Activated CD4-positive, alpha-beta memory T cell treated with anti-CD3 and anti-CD28 coated beads, Interleukin-2, amount 10 ng/mL, durations not matched to agents 7 days and 5 days (primary cell): ENCODE measurements at regions not wholly inside any gene's neighbourhood (a gene's known extent, or its start where the extent isn't known, plus 50 kb on each side); places are given as distances from the start of the nearest gene placed in this dataset.
"Not testable (repeated sequence)": the region's sequence is repeated elsewhere in the genome, so short reads cannot be mapped to it uniquely, and the experiment has no call there.

ENCODE experiments used
- CTCF ChIA-PET: fragments of 350-600 bp; sonication (Branson Sonifier 250); formaldehyde crosslinking; loops from one replicate; lab custom pipeline; 2021; ENCODE audit warnings: antibody characterized with exemption, inconsistent platforms; lab: Charles Lee
- POLR2A ChIA-PET: fragments of 350-600 bp; sonication (Branson Sonifier 250); formaldehyde crosslinking; loops from one replicate; lab custom pipeline; 2021; ENCODE audit warnings: antibody characterized with exemption; lab: Charles Lee
- DNase-seq: peaks from one replicate; pipeline ENCODE4 v3.0.0-alpha.2; 2020
- H3K27ac Mint-ChIP-seq: one replicate; pipeline ENCODE4 v1.8.0; 2021; ENCODE audit warnings: mild to moderate bottlenecking, mixed read lengths
- H3K27me3 Mint-ChIP-seq: one replicate; pipeline ENCODE4 v1.8.0; 2021; ENCODE audit warnings: mixed read lengths
- H3K36me3 Mint-ChIP-seq: one replicate; pipeline ENCODE4 v1.8.0; 2021; ENCODE audit warnings: low read depth, mixed read lengths
- H3K4me1 Mint-ChIP-seq: one replicate; pipeline ENCODE4 v1.8.0; 2021; ENCODE audit warnings: mixed read lengths
- H3K4me3 Mint-ChIP-seq: one replicate; pipeline ENCODE4 v1.8.0; 2021; ENCODE audit warnings: mild to moderate bottlenecking, mixed read lengths
- H3K9me3 Mint-ChIP-seq: one replicate; pipeline ENCODE4 v1.8.0; 2021; ENCODE audit warnings: mixed read lengths

GRCh38 chrX:4547213-4547836 lies 833.9 kb upstream of the PRKX start:
- POLR2A ChIA-PET: no interaction called here
- CTCF ChIA-PET: no interaction called here
- H3K4me3 Mint-ChIP-seq: no peak overlapping the region
- peak; percentile 23 for DNase-seq
- no peak overlapping the region for H3K27ac Mint-ChIP-seq
- H3K36me3 Mint-ChIP-seq: no peaks in the 10 kb centered on the region
- no peaks in the 10 kb centered on the region for H3K9me3 Mint-ChIP-seq
- no peaks in the 10 kb centered on the region for H3K4me1 Mint-ChIP-seq
- H3K27me3 Mint-ChIP-seq: no peaks in the 10 kb centered on the region

GRCh38 chrX:4546178-4546577 lies 832.7 kb upstream of the PRKX start:
- H3K4me3 Mint-ChIP-seq, POLR2A ChIA-PET, H3K27ac Mint-ChIP-seq, DNase-seq, H3K27me3 Mint-ChIP-seq, H3K36me3 Mint-ChIP-seq, H3K9me3 Mint-ChIP-seq, H3K4me1 Mint-ChIP-seq, CTCF ChIA-PET: not testable (repeated sequence)

- Mint-ChIP-seq H3K27ac (no peak overlapping the region), H3K4me3 (no peak overlapping the region), H3K9me3 (no peaks in the 10 kb centered on the region), H3K27me3 (no peaks in the 10 kb centered on the region), H3K4me1 (no peaks in the 10 kb centered on the region), H3K36me3 (no peaks in the 10 kb centered on the region)
- CTCF ChIA-PET: no interaction called here
- POLR2A ChIA-PET: no interaction called here
- DNase-seq: no peak
Observed at GRCh38 chrX:4528247-4528646, 814.8 kb upstream of the PRKX start.

GRCh38 chrX:4485912-4486311 lies 772.5 kb upstream of the PRKX start:
- CTCF ChIA-PET: no interaction called here
- no peak overlapping the region for H3K4me3 Mint-ChIP-seq
- H3K4me1 Mint-ChIP-seq: no peaks in the 10 kb centered on the region
- no peak overlapping the region for H3K27ac Mint-ChIP-seq
- H3K9me3 Mint-ChIP-seq: peaks cover 6% of the 10 kb centered on the region
- no peaks in the 10 kb centered on the region for H3K36me3 Mint-ChIP-seq
- POLR2A ChIA-PET: no interaction called here
- no peaks in the 10 kb centered on the region for H3K27me3 Mint-ChIP-seq
- DNase-seq: no peak

DNA sequence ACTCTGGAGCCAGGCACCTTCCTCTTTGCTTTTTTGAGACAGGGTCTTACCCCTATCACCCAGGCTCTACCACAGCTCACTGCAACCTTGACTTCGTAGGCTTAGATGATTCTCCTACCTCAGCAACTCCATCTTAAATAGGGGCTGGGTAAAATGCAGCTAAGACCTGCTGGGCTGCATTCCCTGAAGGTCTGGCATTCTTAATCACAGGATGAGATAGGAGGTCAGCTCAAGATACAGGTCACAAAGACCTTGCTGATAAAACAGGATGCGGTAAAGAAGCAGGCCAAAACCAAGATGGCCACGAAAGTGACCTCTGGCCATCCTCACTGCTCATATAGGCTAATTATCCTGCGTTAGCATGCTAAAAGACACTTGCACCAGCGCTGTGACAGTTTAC lies 770.8 kb upstream of the PRKX start:
- ChIA-PET CTCF (no interaction called here), POLR2A (no interaction called here)
- no peaks in the 10 kb centered on the region for H3K36me3 Mint-ChIP-seq
- H3K27ac Mint-ChIP-seq: no peak overlapping the region
- H3K4me1 Mint-ChIP-seq: no peaks in the 10 kb centered on the region
- DNase-seq: no peak
- H3K9me3 Mint-ChIP-seq: peaks cover 6% of the 10 kb centered on the region
- no peak overlapping the region for H3K4me3 Mint-ChIP-seq
- no peaks in the 10 kb centered on the region for H3K27me3 Mint-ChIP-seq

DNA sequence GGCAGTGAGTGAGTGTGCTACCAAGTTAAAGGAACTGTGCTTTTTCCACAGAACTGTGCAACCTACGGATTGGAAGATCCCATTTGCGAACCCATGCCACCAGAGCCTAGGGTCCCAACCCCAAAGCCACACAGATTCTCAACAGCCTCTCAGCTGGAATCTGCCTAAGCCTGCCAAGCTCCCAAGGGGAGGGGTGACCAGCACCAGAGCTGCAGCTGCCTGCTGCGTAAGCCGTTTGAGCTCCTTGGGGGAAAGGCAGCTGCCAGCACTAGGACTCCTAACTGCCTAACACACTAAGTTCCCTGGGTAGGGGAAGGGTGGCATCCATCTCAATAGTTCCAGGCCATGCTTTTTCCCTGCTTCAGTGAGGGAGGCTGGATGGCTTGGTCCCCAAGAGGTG lies 738.1 kb upstream of the PRKX start:
- Mint-ChIP-seq H3K4me3 (no peak overlapping the region), H3K27ac (no peak overlapping the region), H3K27me3 (no peaks in the 10 kb centered on the region), H3K4me1 (no peaks in the 10 kb centered on the region), H3K9me3 (peaks cover 2% of the 10 kb centered on the region), H3K36me3 (no peaks in the 10 kb centered on the region)
- POLR2A ChIA-PET: no interaction called here
- DNase-seq: no peak
- CTCF ChIA-PET: no interaction called here

DNA sequence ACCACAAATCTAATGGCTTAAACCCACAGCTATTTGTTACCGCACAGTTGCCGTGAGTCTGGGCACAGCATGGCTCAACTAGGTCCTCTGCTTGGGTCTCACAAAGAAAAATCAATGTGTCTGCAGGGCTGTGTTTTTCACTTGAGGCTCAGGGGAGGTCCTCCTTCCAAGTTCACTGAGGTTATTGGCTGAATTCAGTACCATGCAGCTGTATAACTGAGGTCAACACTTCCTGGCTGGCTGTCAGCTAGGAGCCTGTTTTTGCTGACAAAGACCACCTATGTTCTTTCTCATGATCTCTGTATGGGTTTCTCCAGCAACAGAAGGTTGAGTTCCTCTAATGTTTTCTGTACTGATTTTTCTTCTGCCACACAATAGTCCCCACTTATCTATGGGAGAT lies 736.7 kb upstream of the PRKX start:
- Mint-ChIP-seq H3K9me3 (peaks cover 2% of the 10 kb centered on the region), H3K27me3 (no peaks in the 10 kb centered on the region), H3K36me3 (no peaks in the 10 kb centered on the region), H3K27ac (no peak overlapping the region), H3K4me3 (no peak overlapping the region), H3K4me1 (no peaks in the 10 kb centered on the region)
- ChIA-PET POLR2A (no interaction called here), CTCF (no interaction called here)
- no peak for DNase-seq

- no peaks in the 10 kb centered on the region for H3K36me3 Mint-ChIP-seq
- no peak overlapping the region for H3K4me3 Mint-ChIP-seq
- ChIA-PET POLR2A (no interaction called here), CTCF (no interaction called here)
- no peak for DNase-seq
- no peak overlapping the region for H3K27ac Mint-ChIP-seq
- H3K9me3 Mint-ChIP-seq: no peaks in the 10 kb centered on the region
- no peaks in the 10 kb centered on the region for H3K4me1 Mint-ChIP-seq
- no peaks in the 10 kb centered on the region for H3K27me3 Mint-ChIP-seq
Observed at GRCh38 chrX:4435905-4436304, 722.5 kb upstream of the PRKX start.

- CTCF ChIA-PET: no interaction called here
- POLR2A ChIA-PET: no interaction called here
- no peak overlapping the region for H3K4me3 Mint-ChIP-seq
- no peaks in the 10 kb centered on the region for H3K4me1 Mint-ChIP-seq
- no peak for DNase-seq
- H3K36me3 Mint-ChIP-seq: no peaks in the 10 kb centered on the region
- no peak overlapping the region for H3K27ac Mint-ChIP-seq
- peaks cover 4% of the 10 kb centered on the region for H3K9me3 Mint-ChIP-seq
- no peaks in the 10 kb centered on the region for H3K27me3 Mint-ChIP-seq
Observed at GRCh38 chrX:4397471-4397870, 684.0 kb upstream of the PRKX start.

GRCh38 chrX:4382273-4382672 lies 668.8 kb upstream of the PRKX start:
- ChIA-PET CTCF (no interaction called here), POLR2A (no interaction called here)
- DNase-seq: no peak
- H3K27ac Mint-ChIP-seq: no peak overlapping the region
- no peaks in the 10 kb centered on the region for H3K27me3 Mint-ChIP-seq
- H3K4me1 Mint-ChIP-seq: no peaks in the 10 kb centered on the region
- H3K4me3 Mint-ChIP-seq: no peak overlapping the region
- H3K9me3 Mint-ChIP-seq: no peaks in the 10 kb centered on the region
- no peaks in the 10 kb centered on the region for H3K36me3 Mint-ChIP-seq

DNA sequence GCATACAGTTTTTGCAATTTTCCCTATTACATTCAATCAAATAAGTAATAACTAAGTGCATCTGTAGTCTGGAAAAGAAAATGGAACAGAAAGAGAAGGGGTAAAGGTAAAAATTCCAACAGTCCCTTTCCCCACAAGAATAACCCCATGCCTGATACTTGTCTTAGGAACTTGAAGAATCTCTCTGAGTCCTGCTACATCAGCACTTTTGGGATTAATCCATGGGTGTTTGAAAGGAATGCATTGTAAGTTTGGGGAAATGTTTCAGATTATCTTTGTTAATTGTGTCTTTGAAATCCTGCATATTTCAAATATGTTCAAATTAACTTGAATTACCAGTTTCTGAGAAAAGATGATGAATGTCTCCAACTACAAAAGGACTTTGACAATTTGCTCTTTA lies 667.3 kb upstream of the PRKX start:
- Mint-ChIP-seq H3K27me3 (no peaks in the 10 kb centered on the region), H3K36me3 (no peaks in the 10 kb centered on the region), H3K4me3 (no peak overlapping the region), H3K4me1 (no peaks in the 10 kb centered on the region), H3K9me3 (peaks cover under 1% of the 10 kb centered on the region), H3K27ac (no peak overlapping the region)
- POLR2A ChIA-PET: no interaction called here
- CTCF ChIA-PET: no interaction called here
- DNase-seq: no peak

DNA sequence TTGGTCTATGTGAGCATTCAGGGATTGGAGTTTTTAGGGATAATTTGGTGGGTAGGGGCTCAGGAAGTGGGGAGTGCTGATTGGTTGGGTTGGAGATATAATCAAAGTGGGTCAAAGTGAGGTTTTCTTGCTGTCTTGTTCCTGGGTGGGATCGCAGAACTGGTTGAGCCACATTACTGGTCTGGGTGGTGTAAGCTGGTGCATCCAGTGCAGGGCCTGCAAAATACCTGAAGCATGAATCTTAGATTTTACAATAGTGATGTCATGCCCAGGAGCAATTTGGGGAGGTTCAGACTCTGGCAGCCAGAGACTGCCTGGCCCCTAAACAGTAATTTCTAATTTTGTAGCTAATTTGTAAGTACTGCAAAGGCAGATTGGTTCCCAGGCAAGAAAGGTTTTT lies 665.6 kb upstream of the PRKX start:
- POLR2A ChIA-PET: no interaction called here
- Mint-ChIP-seq H3K4me1 (no peaks in the 10 kb centered on the region), H3K27ac (no peak overlapping the region)

GRCh38 chrX:4373791-4374190 lies 660.3 kb upstream of the PRKX start:
- Mint-ChIP-seq H3K4me1 (no peaks in the 10 kb centered on the region), H3K9me3 (peaks cover 4% of the 10 kb centered on the region), H3K36me3 (no peaks in the 10 kb centered on the region), H3K27me3 (no peaks in the 10 kb centered on the region), H3K27ac (no peak overlapping the region), H3K4me3 (no peak overlapping the region)
- CTCF ChIA-PET: no interaction called here
- POLR2A ChIA-PET: no interaction called here
- DNase-seq: no peak

More for the DNA sequence above, 665.6 kb upstream of the PRKX start:
- DNase-seq: no peak
- no peaks in the 10 kb centered on the region for H3K27me3 Mint-ChIP-seq
- H3K4me3 Mint-ChIP-seq: no peak overlapping the region
- no peaks in the 10 kb centered on the region for H3K36me3 Mint-ChIP-seq
- peaks cover 4% of the 10 kb centered on the region for H3K9me3 Mint-ChIP-seq
- CTCF ChIA-PET: no interaction called here

DNA sequence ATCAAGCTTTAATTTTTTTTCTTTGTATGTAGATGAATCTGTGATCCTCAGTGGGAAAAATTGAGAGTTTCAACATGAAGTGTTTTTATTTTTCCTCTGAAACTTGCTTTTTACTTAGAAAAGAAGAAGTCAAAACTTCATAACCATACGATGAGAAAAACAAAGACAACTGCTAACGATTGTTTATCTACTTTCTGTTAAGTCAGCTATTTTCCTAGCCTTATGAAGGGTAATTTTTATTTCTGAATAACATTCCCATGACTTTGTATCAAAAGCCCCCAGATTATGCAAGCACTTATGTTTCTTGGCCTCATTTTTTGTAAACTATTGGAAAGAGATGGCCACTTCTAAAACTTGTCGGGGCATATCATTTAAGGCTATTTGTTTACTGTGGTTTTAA lies 645.1 kb upstream of the PRKX start:
- H3K9me3 Mint-ChIP-seq: no peaks in the 10 kb centered on the region
- no peak for DNase-seq
- no peaks in the 10 kb centered on the region for H3K27me3 Mint-ChIP-seq
- POLR2A ChIA-PET: no interaction called here
- no peak overlapping the region for H3K4me3 Mint-ChIP-seq
- H3K27ac Mint-ChIP-seq: no peak overlapping the region
- no peaks in the 10 kb centered on the region for H3K4me1 Mint-ChIP-seq
- H3K36me3 Mint-ChIP-seq: no peaks in the 10 kb centered on the region
- CTCF ChIA-PET: no interaction called here
